Sigmoid colon (tissue), 4 donors: ENCODE measurements at regions not wholly inside any gene's neighbourhood (a gene's known extent, or its start where the extent isn't known, plus 50 kb on each side); places are given as distances from the start of the nearest gene placed in this dataset.

Source experiments
- CTCF ChIP-seq, 4 experiments: fragments of 450-650 bp in 3 of 4; fragments of 200-600 bp in 1 of 4; IDR thresholded peaks; one replicate each; pipeline ENCODE4 v1.5.1; 2016 to 2019; ENCODE audit warnings: antibody characterized with exemption in 4 of 4, mild to moderate bottlenecking in 3 of 4, moderate library complexity in 2 of 4
- EP300 ChIP-seq, 4 donors: sonication (generic); formaldehyde crosslinking; IDR thresholded peaks; one replicate each; pipeline ENCODE4 v1.6.1; 2017; ENCODE audit warnings: antibody characterized with exemption in 4 of 4
- POLR2A ChIP-seq, 2 donors: fragments of 450-650 bp; IDR thresholded peaks; one replicate each; pipeline ENCODE4 v1.6.1; 2016; ENCODE audit warnings: antibody characterized with exemption in 2 of 2, mild to moderate bottlenecking in 2 of 2, moderate library complexity in 2 of 2
- POLR2AphosphoS5 ChIP-seq, 4 donors: sonication (generic); formaldehyde crosslinking; IDR thresholded peaks; one replicate each; pipeline ENCODE4 v1.6.1; 2017; ENCODE audit warnings: antibody characterized with exemption in 4 of 4

- TF ChIP-seq CTCF (IDR thresholded peaks at IDR 0.05): no peak
- TF ChIP-seq EP300 (IDR thresholded peaks at IDR 0.05): no peak
- TF ChIP-seq POLR2A (IDR thresholded peaks at IDR 0.05): no peak
- TF ChIP-seq POLR2AphosphoS5 (IDR thresholded peaks at IDR 0.05): no peak
Observed at GRCh38 chr18:75805265-75805664, 377.8 kb upstream of the SMIM21 start.
